ENCODE measurements at regions not wholly inside any gene's neighbourhood (a gene's known extent, or its start where the extent isn't known, plus 50 kb on each side); places are given as distances from the start of the nearest gene placed in this dataset.

- no peak for TF ChIP-seq CTCF (IDR thresholded peaks at IDR 0.05)
- no peak for TF ChIP-seq POLR2A (IDR thresholded peaks at IDR 0.05)
These were observed 655.0 kb downstream of the OLFM4 start for GRCh38 chr13:53683608-53684007.

All from esophagus squamous epithelium (tissue), 4 donors.